Right atrium auricular region (tissue), 2 donors: ENCODE measurements at regions not wholly inside any gene's neighbourhood (a gene's known extent, or its start where the extent isn't known, plus 50 kb on each side); places are given as distances from the start of the nearest gene placed in this dataset.

Experiments used
- DNase-seq: peaks from one replicate; pipeline ENCODE4 v3.0.0-alpha.2; 2019; ENCODE audit warnings: low spot score
- H3K27ac ChIP-seq, 2 donors: fragments of 200-600 bp; sonication (generic); 1 replicate in 1 of 2; 2 replicates in 1 of 2; pipeline ENCODE4 v1.5.1; 2016 to 2019
- H3K27me3 ChIP-seq, 2 donors: fragments of 200-600 bp; sonication (generic); one replicate each; pipeline versions ENCODE4 v1.5.1 to v1.6.0; 2017 to 2019
- H3K36me3 ChIP-seq: fragments of 200-600 bp; sonication (generic); one replicate; pipeline ENCODE4 v1.5.1; 2016
- H3K4me1 ChIP-seq, 2 donors: fragments of 200-600 bp; sonication (generic); one replicate each; pipeline versions ENCODE4 v1.5.1 to v1.6.0; 2017 to 2019
- H3K4me3 ChIP-seq, 2 donors: fragments of 200-600 bp; sonication (generic); 1 replicate in 1 of 2; 2 replicates in 1 of 2; pipeline ENCODE4 v1.5.1; 2017 to 2019; ENCODE audit warnings: mild to moderate bottlenecking in 1 of 2, moderate library complexity in 1 of 2
- H3K9me3 ChIP-seq, 2 donors: fragments of 200-600 bp; sonication (generic); one replicate each; pipeline ENCODE4 v1.5.1; 2019
- CTCF ChIP-seq, 2 donors: fragments of 200-600 bp; sonication (generic); IDR thresholded peaks; one replicate each; pipeline ENCODE4 v1.5.1; 2019; ENCODE audit warnings: antibody characterized with exemption in 2 of 2

GRCh38 chr2:12110074-12110473 is 363.6 kb downstream of the LPIN1 start:
- peaks cover 0 to 6% of the 10 kb centered on the region in 2 donors for H3K4me1 ChIP-seq
- H3K4me3 ChIP-seq: no peak overlapping the region
- DNase-seq: no peak
- TF ChIP-seq CTCF (IDR thresholded peaks at IDR 0.05): no peak
- no peaks in the 10 kb centered on the region for H3K9me3 ChIP-seq
- no peaks in the 10 kb centered on the region for H3K27me3 ChIP-seq
- no peaks in the 10 kb centered on the region for H3K36me3 ChIP-seq
- no peak overlapping the region for H3K27ac ChIP-seq

- Histone ChIP-seq H3K4me3 (no peak overlapping the region), H3K4me1 (peaks cover 0 to 6% of the 10 kb centered on the region in 2 donors), H3K27ac (no peak overlapping the region), H3K27me3 (no peaks in the 10 kb centered on the region), H3K9me3 (no peaks in the 10 kb centered on the region), H3K36me3 (no peaks in the 10 kb centered on the region)
- no peak for TF ChIP-seq CTCF (IDR thresholded peaks at IDR 0.05)
- no peak for DNase-seq
Observed at GRCh38 chr2:12110481-12110880, 364.0 kb downstream of the LPIN1 start.

GRCh38 chr2:12113412-12113811 is 367.0 kb downstream of the LPIN1 start:
- Histone ChIP-seq H3K36me3 (no peaks in the 10 kb centered on the region), H3K9me3 (no peaks in the 10 kb centered on the region), H3K27ac (no peak overlapping the region), H3K4me3 (no peak overlapping the region), H3K4me1 (no peaks in the 10 kb centered on the region), H3K27me3 (no peaks in the 10 kb centered on the region)
- TF ChIP-seq CTCF (IDR thresholded peaks at IDR 0.05): no peak
- no peak for DNase-seq

GRCh38 chr2:12114816-12115215 is 368.4 kb downstream of the LPIN1 start:
- Histone ChIP-seq H3K9me3 (no peaks in the 10 kb centered on the region), H3K27me3 (no peaks in the 10 kb centered on the region), H3K4me1 (no peaks in the 10 kb centered on the region), H3K4me3 (no peak overlapping the region), H3K36me3 (no peaks in the 10 kb centered on the region), H3K27ac (no peak overlapping the region)
- no peak for TF ChIP-seq CTCF (IDR thresholded peaks at IDR 0.05)
- DNase-seq: no peak

GRCh38 chr2:12116228-12116750 is 369.9 kb downstream of the LPIN1 start:
- no peaks in the 10 kb centered on the region for H3K27me3 ChIP-seq
- no peak for TF ChIP-seq CTCF (IDR thresholded peaks at IDR 0.05)

GRCh38 chr2:12119841-12120240 is 373.4 kb downstream of the LPIN1 start:
- TF ChIP-seq CTCF (IDR thresholded peaks at IDR 0.05): no peak
- Histone ChIP-seq H3K36me3 (no peaks in the 10 kb centered on the region), H3K27ac (no peak overlapping the region), H3K27me3 (no peaks in the 10 kb centered on the region), H3K4me1 (no peaks in the 10 kb centered on the region), H3K4me3 (no peak overlapping the region), H3K9me3 (no peaks in the 10 kb centered on the region)
- DNase-seq: no peak

More at GRCh38 chr2:12116228-12116750, 369.9 kb downstream of the LPIN1 start:
- Histone ChIP-seq H3K4me3 (no peak overlapping the region), H3K4me1 (no peaks in the 10 kb centered on the region), H3K9me3 (no peaks in the 10 kb centered on the region), H3K36me3 (no peaks in the 10 kb centered on the region), H3K27ac (no peak overlapping the region)
- no peak for DNase-seq
